Smooth muscle cell (in vitro differentiated cells): ENCODE measurements at regions not wholly inside any gene's neighbourhood (a gene's known extent, or its start where the extent isn't known, plus 50 kb on each side); places are given as distances from the start of the nearest gene placed in this dataset.

Source experiments
- DNase-seq: peaks from one replicate; lab custom pipeline; 2025; ENCODE audit not compliant: unreplicated experiment; lab: John Stamatoyannopoulos, UW
- H2AFZ ChIP-seq: fragments of 200-600 bp; sonication (generic); 2 replicates; pipeline ENCODE4 v1.6.0; 2016; ENCODE audit warnings: antibody characterized with exemption, low read depth, mild to moderate bottlenecking
- H3F3A ChIP-seq: fragments of 200-600 bp; sonication (generic); 2 replicates; pipeline ENCODE4 v1.6.0; 2017; ENCODE audit warnings: antibody characterized with exemption, low read depth
- H3K27ac ChIP-seq: fragments of 200-600 bp; sonication (generic); 2 replicates; pipeline ENCODE4 v1.5.1; 2016; ENCODE audit warnings: low read depth, mild to moderate bottlenecking
- H3K27me3 ChIP-seq: fragments of 200-600 bp; sonication (generic); 2 replicates; pipeline ENCODE4 v1.6.1; 2016; ENCODE audit warnings: low read depth, mild to moderate bottlenecking
- H3K36me3 ChIP-seq: fragments of 200-600 bp; sonication (generic); 2 replicates; pipeline ENCODE4 v1.5.1; 2016; ENCODE audit warnings: low read depth
- H3K4me1 ChIP-seq: fragments of 200-600 bp; sonication (generic); 2 replicates; pipeline ENCODE4 v1.5.1; 2016; ENCODE audit warnings: low read depth
- H3K4me2 ChIP-seq: fragments of 200-600 bp; sonication (generic); 2 replicates; pipeline ENCODE4 v1.6.0; 2016; ENCODE audit warnings: mild to moderate bottlenecking
- H3K4me3 ChIP-seq: fragments of 200-600 bp; sonication (generic); 2 replicates; pipeline ENCODE4 v1.5.1; 2016; ENCODE audit warnings: mild to moderate bottlenecking
- H3K79me2 ChIP-seq: fragments of 200-600 bp; sonication (generic); 2 replicates; pipeline ENCODE4 v1.6.0; 2016; ENCODE audit warnings: low read depth, mild to moderate bottlenecking
- H3K9ac ChIP-seq: fragments of 200-600 bp; sonication (generic); 2 replicates; pipeline ENCODE4 v1.6.0; 2016; ENCODE audit warnings: low read depth
- H3K9me3 ChIP-seq: fragments of 200-600 bp; sonication (generic); replicated peaks from 2 replicates; pipeline ENCODE4 v1.5.1; 2016; ENCODE audit warnings: low read depth
- H4K20me1 ChIP-seq: fragments of 200-600 bp; sonication (generic); 2 replicates; pipeline ENCODE4 v1.6.0; 2016; ENCODE audit warnings: low read depth
- WGBS: methylation state at CpG from one replicate; pipeline ENCODE4 v1.1.7; 2016; ENCODE audit warnings: low lambda C conversion rate; 5-methylcytosine and 5-hydroxymethylcytosine counted together
- TF ChIP-seq, protein P1 (sequence below): fragments of 200-600 bp; sonication (generic); IDR thresholded peaks from 2 replicates; pipeline ENCODE4 v1.5.1; 2017; ENCODE audit warnings: borderline replicate concordance, mild to moderate bottlenecking, antibody characterized with exemption; ENCODE audit not compliant: insufficient read depth, poor library complexity, severe bottlenecking

GRCh38 chr2:21194147-21194546 is 70.4 kb downstream of the TDRD15 start:
- H3K4me3 ChIP-seq = no peak overlapping the region
- H3K27ac ChIP-seq = no peak overlapping the region
- H3K79me2 ChIP-seq = no peaks in the 10 kb centered on the region
- H3K9ac ChIP-seq = no peak overlapping the region
- DNase-seq = no peak
- no peak overlapping the region for H2AFZ ChIP-seq
- TF ChIP-seq, protein P1, sequence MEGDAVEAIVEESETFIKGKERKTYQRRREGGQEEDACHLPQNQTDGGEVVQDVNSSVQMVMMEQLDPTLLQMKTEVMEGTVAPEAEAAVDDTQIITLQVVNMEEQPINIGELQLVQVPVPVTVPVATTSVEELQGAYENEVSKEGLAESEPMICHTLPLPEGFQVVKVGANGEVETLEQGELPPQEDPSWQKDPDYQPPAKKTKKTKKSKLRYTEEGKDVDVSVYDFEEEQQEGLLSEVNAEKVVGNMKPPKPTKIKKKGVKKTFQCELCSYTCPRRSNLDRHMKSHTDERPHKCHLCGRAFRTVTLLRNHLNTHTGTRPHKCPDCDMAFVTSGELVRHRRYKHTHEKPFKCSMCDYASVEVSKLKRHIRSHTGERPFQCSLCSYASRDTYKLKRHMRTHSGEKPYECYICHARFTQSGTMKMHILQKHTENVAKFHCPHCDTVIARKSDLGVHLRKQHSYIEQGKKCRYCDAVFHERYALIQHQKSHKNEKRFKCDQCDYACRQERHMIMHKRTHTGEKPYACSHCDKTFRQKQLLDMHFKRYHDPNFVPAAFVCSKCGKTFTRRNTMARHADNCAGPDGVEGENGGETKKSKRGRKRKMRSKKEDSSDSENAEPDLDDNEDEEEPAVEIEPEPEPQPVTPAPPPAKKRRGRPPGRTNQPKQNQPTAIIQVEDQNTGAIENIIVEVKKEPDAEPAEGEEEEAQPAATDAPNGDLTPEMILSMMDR = no peak
- no peaks in the 10 kb centered on the region for H3F3A ChIP-seq
- peaks cover 18% of the 10 kb centered on the region for H3K4me1 ChIP-seq
- 39% methylated on average over 2 of the region's 2 CpGs for WGBS
- H3K4me2 ChIP-seq = no peak overlapping the region
- H3K9me3 ChIP-seq = no peaks in the 10 kb centered on the region
- H3K27me3 ChIP-seq = no peaks in the 10 kb centered on the region
- no peaks in the 10 kb centered on the region for H3K36me3 ChIP-seq
- no peaks in the 10 kb centered on the region for H4K20me1 ChIP-seq

DNA sequence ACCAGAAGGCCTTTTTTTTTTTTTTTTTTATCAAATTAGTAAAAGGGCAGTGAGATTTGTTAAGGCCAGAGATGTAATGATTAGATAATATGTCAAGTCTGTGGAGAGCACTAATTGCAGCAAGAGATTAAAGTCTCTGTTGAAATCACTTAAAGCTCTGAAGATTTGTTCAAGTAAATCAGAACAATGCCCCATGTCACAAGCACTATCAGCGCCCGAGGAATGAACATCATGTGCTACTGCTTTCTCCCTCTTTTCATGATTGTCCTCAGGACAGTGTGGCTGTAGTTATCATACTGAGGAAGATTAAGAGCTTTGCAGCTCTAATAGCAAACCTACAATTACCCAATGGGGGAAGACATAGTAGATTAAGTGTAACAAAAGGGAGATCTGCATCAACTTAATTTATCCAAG is 71.1 kb downstream of the TDRD15 start:
- WGBS = 28% methylated on average over 2 of the region's 2 CpGs
- Histone ChIP-seq H3K4me2 (no peak overlapping the region), H3K4me3 (no peak overlapping the region), H3F3A (no peaks in the 10 kb centered on the region), H3K4me1 (peaks cover 18% of the 10 kb centered on the region), H3K27me3 (no peaks in the 10 kb centered on the region), H3K27ac (no peak overlapping the region), H2AFZ (peak overlapping the region; percentile 29), H3K36me3 (no peaks in the 10 kb centered on the region), H3K79me2 (no peaks in the 10 kb centered on the region), H3K9me3 (no peaks in the 10 kb centered on the region), H4K20me1 (no peaks in the 10 kb centered on the region), H3K9ac (no peak overlapping the region)
- DNase-seq = no peak
- TF ChIP-seq, protein P1 = no peak

DNA sequence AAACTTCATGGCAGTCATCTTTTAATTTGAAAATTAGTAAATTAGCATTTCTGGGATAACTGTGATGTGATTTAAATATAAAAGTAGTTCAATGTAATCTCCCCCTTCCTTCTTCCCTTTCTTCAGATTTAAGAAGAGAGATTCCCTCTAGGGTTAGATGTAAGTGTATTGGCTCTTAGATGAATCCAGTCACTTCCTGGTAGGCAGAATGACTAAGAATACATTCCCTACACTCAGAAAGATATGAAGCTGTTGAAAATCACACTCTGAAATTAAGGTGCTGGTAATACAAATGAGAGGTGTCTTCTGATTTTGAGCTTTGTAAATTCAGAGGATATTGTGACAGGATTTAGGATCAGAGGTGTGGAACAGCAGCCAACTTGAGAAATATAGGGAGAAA is 71.6 kb downstream of the TDRD15 start:
- DNase-seq = no peak
- Histone ChIP-seq H3K4me1 (peaks cover 18% of the 10 kb centered on the region), H3K9me3 (no peaks in the 10 kb centered on the region), H4K20me1 (no peaks in the 10 kb centered on the region), H3K9ac (no peak overlapping the region), H3K36me3 (no peaks in the 10 kb centered on the region), H2AFZ (peak overlapping the region; percentile 29), H3K4me3 (no peak overlapping the region), H3F3A (no peaks in the 10 kb centered on the region), H3K27me3 (peaks cover under 1% of the 10 kb centered on the region), H3K79me2 (no peaks in the 10 kb centered on the region), H3K27ac (no peak overlapping the region), H3K4me2 (no peak overlapping the region)
- TF ChIP-seq, protein P1 = no peak

- no peaks in the 10 kb centered on the region for H3K79me2 ChIP-seq
- no peaks in the 10 kb centered on the region for H3K9me3 ChIP-seq
- no peaks in the 10 kb centered on the region for H4K20me1 ChIP-seq
- H3K9ac ChIP-seq = no peak overlapping the region
- DNase-seq = no peak
- H3F3A ChIP-seq = no peaks in the 10 kb centered on the region
- H3K36me3 ChIP-seq = no peaks in the 10 kb centered on the region
- H3K27ac ChIP-seq = no peak overlapping the region
- 90% methylated on average over 5 of the region's 5 CpGs for WGBS
- H3K4me3 ChIP-seq = no peak overlapping the region
- H3K4me2 ChIP-seq = no peak overlapping the region
- H3K4me1 ChIP-seq = peaks cover 18% of the 10 kb centered on the region
- H3K27me3 ChIP-seq = peaks cover 21% of the 10 kb centered on the region
- TF ChIP-seq, protein P1 = no peak
- no peak overlapping the region for H2AFZ ChIP-seq
Measured at GRCh38 chr2:21198637-21199036, 74.9 kb downstream of the TDRD15 start.
